GM12865 (cell line): ENCODE measurements at regions not wholly inside any gene's neighbourhood (a gene's known extent, or its start where the extent isn't known, plus 50 kb on each side); places are given as distances from the start of the nearest gene placed in this dataset.

Source experiments
- DNase-seq: peaks from one replicate; pipeline ENCODE4 v3.0.0; 2010; ENCODE audit warnings: low read depth
- H3K4me3 ChIP-seq: 2 replicates; pipeline ENCODE4 v1.5.1; 2011; ENCODE audit warnings: mild to moderate bottlenecking, low read depth, low read length, control low read depth
- CTCF ChIP-seq: IDR thresholded peaks from 2 replicates; pipeline ENCODE4 v1.5.1; 2011; ENCODE audit warnings: low read length, control low read depth, low read depth, inconsistent platforms; ENCODE audit not compliant: insufficient read depth; ENCODE audit errors: missing control alignments

- no peak overlapping the region for H3K4me3 ChIP-seq
- DNase-seq, result no peak
Measured at GRCh38 chr1:228867108-228867950, 132.1 kb downstream of the RHOU start.

GRCh38 chr1:228867951-228868730 lies 132.9 kb downstream of the RHOU start:
- H3K4me3 ChIP-seq, result no peak overlapping the region
- TF ChIP-seq CTCF, result no peak
- DNase-seq, result no peak

More at GRCh38 chr1:228867108-228867950, 132.1 kb downstream of the RHOU start:
- TF ChIP-seq CTCF, result no peak

- no peak for DNase-seq
- TF ChIP-seq CTCF, result no peak
- no peak overlapping the region for H3K4me3 ChIP-seq
Measured at GRCh38 chr1:228868731-228869024, 133.4 kb downstream of the RHOU start.

GRCh38 chr1:228869312-228869824 lies 134.1 kb downstream of the RHOU start:
- TF ChIP-seq CTCF, result no peak
- no peak for DNase-seq

GRCh38 chr1:228870041-228870713 lies 134.9 kb downstream of the RHOU start:
- no peak for DNase-seq
- no peak for TF ChIP-seq CTCF
- no peak overlapping the region for H3K4me3 ChIP-seq

More at GRCh38 chr1:228869312-228869824, 134.1 kb downstream of the RHOU start:
- H3K4me3 ChIP-seq, result no peak overlapping the region

- TF ChIP-seq CTCF, result no peak
- H3K4me3 ChIP-seq, result no peak overlapping the region
- no peak for DNase-seq
Measured at GRCh38 chr1:228871314-228872061, 136.2 kb downstream of the RHOU start.
